ENCODE measurements at regions not wholly inside any gene's neighbourhood (a gene's known extent, or its start where the extent isn't known, plus 50 kb on each side); places are given as distances from the start of the nearest gene placed in this dataset.

- Histone ChIP-seq H3K79me2 (ENCODE audit: insufficient read depth, low read length) (no peaks in the 10 kb centered on the region), H3K4me1 (ENCODE audit: control insufficient read depth in 1 of 2, insufficient read depth in 2 of 2, low read length in 2 of 2) (no peaks in the 10 kb centered on the region), H3K4me3 (replicated peaks in 1 of 3; ENCODE audit: low read depth in 2 of 3, low read length in 3 of 3) (no peak overlapping the region), H3K9ac (ENCODE audit: insufficient read depth, low read length, poor library complexity, severe bottlenecking) (no peak overlapping the region), H3K9me3 (replicated peaks in 1 of 2; ENCODE audit: control insufficient read depth in 1 of 2, insufficient read depth in 1 of 2, low read length in 2 of 2) (no peaks in the 10 kb centered on the region), H4K20me1 (ENCODE audit: insufficient read depth, low read length) (no peaks in the 10 kb centered on the region), H3K36me3 (replicated peaks in 1 of 2; ENCODE audit: control insufficient read depth in 1 of 2, insufficient read depth in 2 of 2, low read length in 2 of 2) (no peaks in the 10 kb centered on the region), H3K4me2 (replicated peaks; ENCODE audit: extremely low read depth, low read length, poor library complexity, severe bottlenecking) (no peak overlapping the region), H2AFZ (ENCODE audit: insufficient read depth, low read depth, low read length, poor library complexity, severe bottlenecking) (no peak overlapping the region), H3K27me3 (ENCODE audit: control insufficient read depth in 2 of 2, insufficient read depth in 2 of 2, low read length in 2 of 2) (no peaks in the 10 kb centered on the region), H3K27ac (ENCODE audit: low read depth in 1 of 2, low read length in 2 of 2) (no peak overlapping the region)
- Mint-ChIP-seq H3K9me3 (peaks cover 2 to 8% (median 4%) of the 10 kb centered on the region in 7 donors), H3K36me3 (no peaks in the 10 kb centered on the region), H3K27me3 (ENCODE audit: low read depth in 3 of 3) (peaks cover 0 to 3% (median 0%) of the 10 kb centered on the region in 3 donors), H3K4me3 (no peak overlapping the region), H3K27ac (no peak overlapping the region), H3K4me1 (no peaks in the 10 kb centered on the region)
- intact Hi-C loops (cut with micrococcal nuclease), result no loop called here
- TF ChIP-seq CTCF (IDR thresholded peaks at IDR 0.05), result no peak
- 81% methylated on average over 3 of the region's 4 CpGs for WGBS (ENCODE audit: insufficient coverage)
- no peak for DNase-seq
Observed at GRCh38 chr2:65960953-65961352, 474.0 kb upstream of the MEIS1 start.

DNA sequence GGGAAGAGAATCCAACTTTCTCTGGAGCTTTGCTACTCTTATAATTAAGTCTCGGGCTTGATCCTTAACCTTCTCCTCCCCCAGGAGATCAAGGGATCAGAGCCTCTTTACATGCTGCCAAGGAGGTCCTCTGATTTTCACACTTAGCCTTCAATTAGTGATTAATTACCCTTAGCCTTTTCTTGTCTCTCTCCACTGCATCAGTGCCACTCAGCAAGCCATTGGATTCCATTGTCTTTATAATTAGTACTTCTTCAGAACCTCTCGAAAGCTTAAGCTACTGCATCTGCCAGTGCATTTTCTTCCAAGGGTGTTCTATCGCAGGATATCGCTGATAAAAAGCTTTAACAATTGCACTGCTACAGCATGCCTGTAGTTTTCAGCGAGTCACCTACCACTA, 477.0 kb upstream of the MEIS1 start:
- intact Hi-C loops (cut with micrococcal nuclease), result no loop called here
- peaks cover 0 to 3% (median 0%) of the 10 kb centered on the region in 3 donors for H3K27me3 Mint-ChIP-seq (ENCODE audit: low read depth in 3 of 3)

More for the DNA sequence above, 477.0 kb upstream of the MEIS1 start:
- H3K4me3 Mint-ChIP-seq, result no peak overlapping the region
- TF ChIP-seq CTCF (IDR thresholded peaks at IDR 0.05), result no peak
- Histone ChIP-seq H3K9ac (ENCODE audit: insufficient read depth, low read length, poor library complexity, severe bottlenecking) (no peak overlapping the region), H2AFZ (ENCODE audit: insufficient read depth, low read depth, low read length, poor library complexity, severe bottlenecking) (no peak overlapping the region), H3K27me3 (ENCODE audit: control insufficient read depth in 2 of 2, insufficient read depth in 2 of 2, low read length in 2 of 2) (no peaks in the 10 kb centered on the region), H3K79me2 (ENCODE audit: insufficient read depth, low read length) (no peaks in the 10 kb centered on the region), H3K4me1 (ENCODE audit: control insufficient read depth in 1 of 2, insufficient read depth in 2 of 2, low read length in 2 of 2) (no peaks in the 10 kb centered on the region), H3K9me3 (replicated peaks in 1 of 2; ENCODE audit: control insufficient read depth in 1 of 2, insufficient read depth in 1 of 2, low read length in 2 of 2) (no peaks in the 10 kb centered on the region), H3K4me3 (replicated peaks in 1 of 3; ENCODE audit: low read depth in 2 of 3, low read length in 3 of 3) (no peak overlapping the region), H3K27ac (ENCODE audit: low read depth in 1 of 2, low read length in 2 of 2) (no peak overlapping the region), H3K36me3 (replicated peaks in 1 of 2; ENCODE audit: control insufficient read depth in 1 of 2, insufficient read depth in 2 of 2, low read length in 2 of 2) (no peaks in the 10 kb centered on the region), H3K4me2 (replicated peaks; ENCODE audit: extremely low read depth, low read length, poor library complexity, severe bottlenecking) (no peak overlapping the region), H4K20me1 (ENCODE audit: insufficient read depth, low read length) (no peaks in the 10 kb centered on the region)
- H3K9me3 Mint-ChIP-seq, result peaks cover 0 to 8% (median 4%) of the 10 kb centered on the region in 7 donors
- H3K27ac Mint-ChIP-seq, result no peak overlapping the region
- 100% methylated on average over 3 of the region's 5 CpGs for WGBS (ENCODE audit: insufficient coverage)
- no peak for DNase-seq
- no peaks in the 10 kb centered on the region for H3K4me1 Mint-ChIP-seq
- H3K36me3 Mint-ChIP-seq, result no peaks in the 10 kb centered on the region

All from CD14-positive monocyte (primary cell).